ENCODE measurements at regions not wholly inside any gene's neighbourhood (a gene's known extent, or its start where the extent isn't known, plus 50 kb on each side); places are given as distances from the start of the nearest gene placed in this dataset.
"Not testable (repeated sequence)": the region's sequence is repeated elsewhere in the genome, so short reads cannot be mapped to it uniquely, and the experiment has no call there.

- DNase-seq = no peak
These were observed 319.4 kb upstream of the SLC39A10 start for GRCh38 chr2:195337597-195337996.

GRCh38 chr2:195333869-195334268, 323.2 kb upstream of the SLC39A10 start:
- DNase-seq = no peak

GRCh38 chr2:195331966-195332365, 325.1 kb upstream of the SLC39A10 start:
- DNase-seq = no peak

GRCh38 chr2:195331129-195331528, 325.9 kb upstream of the SLC39A10 start:
- DNase-seq = no peak

GRCh38 chr2:195330513-195330956, 326.5 kb upstream of the SLC39A10 start:
- no peak for DNase-seq

GRCh38 chr2:195329784-195330183, 327.2 kb upstream of the SLC39A10 start:
- not testable (repeated sequence) for DNase-seq

GRCh38 chr2:195326537-195326936, 330.5 kb upstream of the SLC39A10 start:
- DNase-seq = no peak

- no peak for DNase-seq
These were observed 334.7 kb upstream of the SLC39A10 start for GRCh38 chr2:195322324-195322723.

- DNase-seq = no peak
These were observed 336.5 kb upstream of the SLC39A10 start for GRCh38 chr2:195320413-195320973.

- no peak for DNase-seq
These were observed 337.2 kb upstream of the SLC39A10 start for GRCh38 chr2:195319548-195320412.

GRCh38 chr2:195319112-195319460, 337.9 kb upstream of the SLC39A10 start:
- no peak for DNase-seq

- DNase-seq = peak; percentile 6
These were observed 338.4 kb upstream of the SLC39A10 start for GRCh38 chr2:195318440-195319111.

GRCh38 chr2:195317550-195317949, 339.5 kb upstream of the SLC39A10 start:
- no peak for DNase-seq

GRCh38 chr2:195316486-195316885, 340.5 kb upstream of the SLC39A10 start:
- no peak for DNase-seq

GRCh38 chr2:195313962-195314361, 343.1 kb upstream of the SLC39A10 start:
- no peak for DNase-seq

GRCh38 chr2:195312662-195313061, 344.4 kb upstream of the SLC39A10 start:
- no peak for DNase-seq

- no peak for DNase-seq
These were observed 348.9 kb upstream of the SLC39A10 start for GRCh38 chr2:195308163-195308562.

GRCh38 chr2:195307751-195308150, 349.3 kb upstream of the SLC39A10 start:
- DNase-seq = no peak

GRCh38 chr2:195304310-195304709, 352.7 kb upstream of the SLC39A10 start:
- no peak for DNase-seq

GRCh38 chr2:195300631-195301030, 356.4 kb upstream of the SLC39A10 start:
- no peak for DNase-seq

- DNase-seq = no peak
These were observed 357.4 kb upstream of the SLC39A10 start for GRCh38 chr2:195299600-195299999.

- no peak for DNase-seq
These were observed 360.5 kb upstream of the SLC39A10 start for GRCh38 chr2:195296490-195296889.

- DNase-seq = no peak
These were observed 367.9 kb upstream of the SLC39A10 start for GRCh38 chr2:195289081-195289480.

GRCh38 chr2:195279840-195280427, 377.1 kb upstream of the SLC39A10 start:
- no peak for DNase-seq
